Ishikawa (cell line): ENCODE measurements at regions not wholly inside any gene's neighbourhood (a gene's known extent, or its start where the extent isn't known, plus 50 kb on each side); places are given as distances from the start of the nearest gene placed in this dataset.

Experiments used
- CEBPB ChIP-seq: IDR thresholded peaks from 2 replicates; pipeline ENCODE4 v1.6.1; 2012
- CREB1 ChIP-seq: IDR thresholded peaks from 2 replicates; pipeline ENCODE4 v1.6.1; 2012; ENCODE audit warnings: low read depth
- EGR1 ChIP-seq: IDR thresholded peaks from 2 replicates; pipeline ENCODE4 v1.6.1; 2012
- EP300 ChIP-seq: IDR thresholded peaks from 2 replicates; pipeline ENCODE4 v1.6.1; 2012; ENCODE audit warnings: borderline replicate concordance
- FOXM1 ChIP-seq: IDR thresholded peaks from 2 replicates; pipeline ENCODE4 v1.6.1; 2012; ENCODE audit warnings: low read depth, borderline replicate concordance
- MAX ChIP-seq: IDR thresholded peaks from 2 replicates; pipeline ENCODE4 v1.6.1; 2012
- NFIC ChIP-seq: IDR thresholded peaks from 2 replicates; pipeline ENCODE4 v1.6.1; 2012
- RAD21 ChIP-seq: IDR thresholded peaks from 2 replicates; pipeline ENCODE4 v1.6.1; 2012; ENCODE audit warnings: low read depth
- REST ChIP-seq: IDR thresholded peaks from 2 replicates; pipeline ENCODE4 v1.6.1; 2012; ENCODE audit warnings: low read depth, mild to moderate bottlenecking
- TAF1 ChIP-seq: IDR thresholded peaks from 2 replicates; pipeline ENCODE4 v1.6.1; 2012; ENCODE audit warnings: low read depth, mild to moderate bottlenecking
- TCF12 ChIP-seq: IDR thresholded peaks from 2 replicates; pipeline ENCODE4 v1.6.1; 2012; ENCODE audit warnings: low read depth
- TEAD4 ChIP-seq: IDR thresholded peaks from 2 replicates; pipeline ENCODE4 v1.6.1; 2012
- USF1 ChIP-seq: IDR thresholded peaks from 2 replicates; pipeline ENCODE4 v1.6.1; 2012
- YY1 ChIP-seq: IDR thresholded peaks from 2 replicates; pipeline ENCODE4 v1.6.1; 2012; ENCODE audit warnings: low read depth
- ZBTB7A ChIP-seq: IDR thresholded peaks from 2 replicates; pipeline ENCODE4 v1.6.1; 2012; ENCODE audit warnings: low read depth

- no peak for TF ChIP-seq CREB1
- TF ChIP-seq YY1 = no peak
- no peak for TF ChIP-seq USF1
- no peak for TF ChIP-seq NFIC
- no peak for TF ChIP-seq REST
- TF ChIP-seq EP300 = no peak
- TF ChIP-seq FOXM1 = no peak
- no peak for TF ChIP-seq CEBPB
- TF ChIP-seq MAX = no peak
- no peak for TF ChIP-seq EGR1
- TF ChIP-seq TEAD4 = no peak
- TF ChIP-seq ZBTB7A = no peak
- no peak for TF ChIP-seq RAD21
- TF ChIP-seq TCF12 = no peak
- no peak for TF ChIP-seq TAF1
Measured at GRCh38 chr1:99170516-99170915, 93.8 kb upstream of the PLPPR4 start.

- TF ChIP-seq CREB1 (no peak), TCF12 (no peak), CEBPB (no peak), USF1 (no peak), REST (no peak), EP300 (no peak), TEAD4 (no peak), YY1 (no peak), MAX (no peak), EGR1 (no peak), RAD21 (no peak), NFIC (no peak), FOXM1 (no peak), ZBTB7A (no peak), TAF1 (no peak)
Measured at GRCh38 chr1:99171184-99171813, 93.0 kb upstream of the PLPPR4 start.

- TF ChIP-seq EGR1 (no peak), TCF12 (no peak), CREB1 (no peak), USF1 (no peak)
Measured at GRCh38 chr1:99173282-99173681, 91.0 kb upstream of the PLPPR4 start.

- TF ChIP-seq YY1 = no peak
- TF ChIP-seq TAF1 = no peak
- TF ChIP-seq EGR1 = no peak
- TF ChIP-seq CEBPB = no peak
- no peak for TF ChIP-seq CREB1
- no peak for TF ChIP-seq TEAD4
- no peak for TF ChIP-seq TCF12
- TF ChIP-seq EP300 = no peak
- TF ChIP-seq REST = no peak
- no peak for TF ChIP-seq USF1
- TF ChIP-seq MAX = no peak
- TF ChIP-seq ZBTB7A = no peak
Measured at GRCh38 chr1:99173900-99174299, 90.4 kb upstream of the PLPPR4 start.
